OCI-LY1 (cell line): ENCODE measurements at regions not wholly inside any gene's neighbourhood (a gene's known extent, or its start where the extent isn't known, plus 50 kb on each side); places are given as distances from the start of the nearest gene placed in this dataset.

Experiments
- CTCF ChIP-seq: fragments of 200-600 bp; sonication (generic), shearing (Covaris generic); IDR thresholded peaks from 2 replicates; pipeline ENCODE4 v1.5.1; 2017; ENCODE audit warnings: mild to moderate bottlenecking, antibody characterized with exemption, low read length, moderate library complexity, mixed read lengths
- EZH2 ChIP-seq: fragments of 200-600 bp; sonication (generic), shearing (Covaris generic); IDR thresholded peaks from 2 replicates; pipeline ENCODE4 v1.8.0; 2017; ENCODE audit warnings: borderline replicate concordance, mixed run types, mild to moderate bottlenecking, antibody characterized with exemption, low read length, moderate library complexity, mixed read lengths

GRCh38 chr10:2831509-2831908, 235.8 kb upstream of the PFKP start:
- no peak for TF ChIP-seq CTCF
- no peak for TF ChIP-seq EZH2
